ENCODE measurements at regions not wholly inside any gene's neighbourhood (a gene's known extent, or its start where the extent isn't known, plus 50 kb on each side); places are given as distances from the start of the nearest gene placed in this dataset.

DNA sequence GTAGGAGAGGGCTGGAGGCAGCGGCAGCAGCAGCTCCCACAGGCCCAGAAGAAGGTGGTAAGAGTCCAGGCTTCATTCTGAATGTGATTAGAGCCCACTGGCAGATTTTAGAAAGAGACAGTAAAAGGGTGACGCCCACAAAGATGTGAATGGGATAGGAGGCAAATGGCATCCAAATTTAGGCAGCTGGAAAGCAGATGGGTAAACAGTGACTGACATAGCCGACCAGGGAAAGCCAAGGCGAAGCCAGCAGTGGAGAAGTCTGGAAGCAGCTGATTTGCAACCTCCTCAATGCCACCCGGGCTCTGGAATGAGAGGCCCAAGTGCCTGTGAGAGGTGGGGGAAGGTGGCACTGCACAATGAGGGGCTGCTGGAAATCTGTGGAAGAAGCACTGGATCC is 103.3 kb downstream of the C5orf15 start:
- H3K18ac ChIP-seq (ENCODE audit: extremely low read depth, low read length): no peak overlapping the region
- H2BK20ac ChIP-seq (ENCODE audit: low read length): no peak overlapping the region
- H3K56ac ChIP-seq (replicated peaks; ENCODE audit: insufficient read length, low read depth, low read length): no peak overlapping the region
- H3K4me1 ChIP-seq (replicated peaks in 1 of 4; ENCODE audit: control insufficient read depth in 3 of 4, insufficient read depth in 4 of 4, low read length in 3 of 4): no peaks in the 10 kb centered on the region; a peak in 2 of 7 replicates
- no peak overlapping the region for H2AK5ac ChIP-seq (ENCODE audit: low read depth, low read length)
- H3K4ac ChIP-seq (replicated peaks; ENCODE audit: insufficient read length, low read depth, low read length): no peak overlapping the region
- H3K23me2 ChIP-seq (ENCODE audit: low read depth, low read length): no peaks in the 10 kb centered on the region
- H4K20me1 ChIP-seq (replicated peaks in 1 of 2; ENCODE audit: control insufficient read depth in 1 of 2, insufficient read depth in 2 of 2, low read length in 2 of 2): no peaks in the 10 kb centered on the region
- no peak overlapping the region for H3K4me2 ChIP-seq (ENCODE audit: insufficient read depth in 1 of 2, low read depth in 2 of 2, low read length in 2 of 2)
- H3K14ac ChIP-seq (ENCODE audit: insufficient read length): no peak overlapping the region
- no peaks in the 10 kb centered on the region for H3K9me3 ChIP-seq (ENCODE audit: insufficient read depth in 2 of 2, low read depth in 1 of 2, low read length in 1 of 2)
- no peak overlapping the region for H4K8ac ChIP-seq (ENCODE audit: extremely low read depth, insufficient read depth, low read length)
- ChIA-PET CTCF (ENCODE audit: partially characterized antibody) (interaction anchor here (1.7 to 10.7 kb wide), 5 partner anchors 9 to 110 kb away, joined by 4 to 150 read pairs (median 63); no protein-coding TSS in a partner anchor), POLR2A (ENCODE audit: partially characterized antibody) (no interaction called here)
- H4K91ac ChIP-seq (replicated peaks; ENCODE audit: insufficient read length, low read length): no peak overlapping the region
- no peaks in the 10 kb centered on the region for H3K79me1 ChIP-seq (ENCODE audit: low read depth, low read length)
- H3K4me3 ChIP-seq (ENCODE audit: extremely low read depth in 1 of 4, insufficient read depth in 2 of 4, low read depth in 3 of 4, low read length in 4 of 4): no peak overlapping the region
- no peaks in the 10 kb centered on the region for H3K79me2 ChIP-seq (ENCODE audit: control insufficient read depth in 1 of 2, insufficient read depth in 2 of 2, low read length in 2 of 2)
- no peak overlapping the region for H3K23ac ChIP-seq (ENCODE audit: insufficient read length)
- H2BK12ac ChIP-seq (ENCODE audit: low read depth, low read length): no peak overlapping the region
- no peak overlapping the region for H2AFZ ChIP-seq (ENCODE audit: low read length)
- no peak overlapping the region for H3K9ac ChIP-seq (replicated peaks in 1 of 4; ENCODE audit: extremely low read depth in 1 of 4, low read depth in 3 of 4, low read length in 3 of 4)
- no peaks in the 10 kb centered on the region for H3K27me3 ChIP-seq (replicated peaks in 1 of 4; ENCODE audit: control insufficient read depth in 3 of 4, extremely low read depth in 1 of 4, insufficient read depth in 3 of 4, low read length in 3 of 4)
- FAIRE-seq (no peak), DNase-seq (ENCODE audit: low read depth in 1 of 2, low spot score in 2 of 2) (no peak)
- 87% methylated on average over 5 of the region's 5 CpGs; no CpG with 5 or more reads in 1 of the 2 experiments for WGBS, 2 experiments (ENCODE audit: extremely low coverage in 1 of 2, insufficient coverage in 1 of 2, insufficient read length in 1 of 2, insufficient replicate concordance in 2 of 2, low coverage in 1 of 2, low lambda C conversion rate in 2 of 2, missing lambda C conversion rate in 1 of 2)
- H2BK5ac ChIP-seq (ENCODE audit: low read depth, low read length): no peak overlapping the region
- no peak overlapping the region for H2BK120ac ChIP-seq (replicated peaks; ENCODE audit: low read depth, low read length)
- no peak overlapping the region for H4K5ac ChIP-seq (ENCODE audit: insufficient read length, low read depth, low read length)
- H3K36me3 ChIP-seq (ENCODE audit: control insufficient read depth in 2 of 4, insufficient read depth in 4 of 4, low read length in 3 of 4): no peaks in the 10 kb centered on the region
- TF ChIP-seq JUND (IDR thresholded peaks at IDR 0.05; ENCODE audit: low read length): no peak
- no peak overlapping the region for H2BK15ac ChIP-seq (ENCODE audit: low read length)
- no peak overlapping the region for H3K27ac ChIP-seq (ENCODE audit: low read depth, low read length)
